Progenitor cell of endocrine pancreas (in vitro differentiated cells): ENCODE measurements at regions not wholly inside any gene's neighbourhood (a gene's known extent, or its start where the extent isn't known, plus 50 kb on each side); places are given as distances from the start of the nearest gene placed in this dataset.

Source experiments
- DNase-seq: peaks from one replicate; pipeline ENCODE4 v3.0.0; 2021; ENCODE audit warnings: low spot score; ENCODE audit not compliant: unreplicated experiment
- H3K27ac Mint-ChIP-seq: 2 replicates; pipeline ENCODE4 v1.8.0; 2021; ENCODE audit warnings: mild to moderate bottlenecking, moderate library complexity, mixed read lengths
- H3K27me3 Mint-ChIP-seq: 2 replicates; pipeline ENCODE4 v1.8.0; 2021; ENCODE audit warnings: mixed read lengths
- H3K36me3 Mint-ChIP-seq: 2 replicates; pipeline ENCODE4 v1.8.0; 2022; ENCODE audit warnings: mixed read lengths; ENCODE audit not compliant: insufficient read depth
- H3K4me1 Mint-ChIP-seq: 2 replicates; pipeline ENCODE4 v1.8.0; 2021; ENCODE audit warnings: low read depth, mixed read lengths
- H3K4me3 Mint-ChIP-seq: 2 replicates; pipeline ENCODE4 v1.8.0; 2021; ENCODE audit warnings: low read depth, mild to moderate bottlenecking, moderate library complexity, mixed read lengths
- H3K9me3 Mint-ChIP-seq: 2 replicates; pipeline ENCODE4 v1.8.0; 2021; ENCODE audit warnings: low read depth, mixed read lengths
- CTCF ChIP-seq: fragments of 200-600 bp; sonication (generic); IDR thresholded peaks from one replicate; pipeline ENCODE4 v1.5.0; 2021; ENCODE audit warnings: antibody characterized with exemption, mild to moderate bottlenecking; ENCODE audit not compliant: unreplicated experiment

- H3K27me3 Mint-ChIP-seq: no peaks in the 10 kb centered on the region
- peaks cover 3% of the 10 kb centered on the region for H3K9me3 Mint-ChIP-seq
- no peak for TF ChIP-seq CTCF
- no peak overlapping the region for H3K4me3 Mint-ChIP-seq
- no peaks in the 10 kb centered on the region for H3K36me3 Mint-ChIP-seq
- no peak for DNase-seq
- peaks cover 8% of the 10 kb centered on the region for H3K4me1 Mint-ChIP-seq
- no peak overlapping the region for H3K27ac Mint-ChIP-seq
Observed at GRCh38 chr4:58451707-58452106, 1341.5 kb upstream of the IGFBP7 start.

GRCh38 chr4:58435871-58436270 is 1325.7 kb upstream of the IGFBP7 start:
- Mint-ChIP-seq H3K27ac (no peak overlapping the region), H3K36me3 (peaks cover 12% of the 10 kb centered on the region), H3K4me1 (peaks cover 6% of the 10 kb centered on the region), H3K27me3 (peaks cover 5% of the 10 kb centered on the region), H3K9me3 (peaks cover 31% of the 10 kb centered on the region), H3K4me3 (no peak overlapping the region)
- no peak for TF ChIP-seq CTCF
- DNase-seq: no peak

GRCh38 chr4:58413849-58414248 is 1303.7 kb upstream of the IGFBP7 start:
- Mint-ChIP-seq H3K27me3 (no peaks in the 10 kb centered on the region), H3K4me1 (peaks cover 2% of the 10 kb centered on the region), H3K4me3 (no peak overlapping the region), H3K27ac (no peak overlapping the region), H3K9me3 (no peaks in the 10 kb centered on the region), H3K36me3 (no peaks in the 10 kb centered on the region)
- DNase-seq: no peak
- TF ChIP-seq CTCF: no peak

GRCh38 chr4:58411904-58412303 is 1301.7 kb upstream of the IGFBP7 start:
- no peaks in the 10 kb centered on the region for H3K9me3 Mint-ChIP-seq
- no peak overlapping the region for H3K27ac Mint-ChIP-seq
- no peaks in the 10 kb centered on the region for H3K27me3 Mint-ChIP-seq
- peaks cover 2% of the 10 kb centered on the region for H3K4me1 Mint-ChIP-seq
- no peak for DNase-seq
- no peak for TF ChIP-seq CTCF
- H3K4me3 Mint-ChIP-seq: no peak overlapping the region
- H3K36me3 Mint-ChIP-seq: no peaks in the 10 kb centered on the region

- Mint-ChIP-seq H3K4me1 (no peaks in the 10 kb centered on the region), H3K27ac (no peak overlapping the region), H3K27me3 (no peaks in the 10 kb centered on the region), H3K36me3 (peaks cover 2% of the 10 kb centered on the region), H3K9me3 (peaks cover 11% of the 10 kb centered on the region), H3K4me3 (no peak overlapping the region)
- TF ChIP-seq CTCF: no peak
- no peak for DNase-seq
Observed at GRCh38 chr4:58406762-58407161, 1296.6 kb upstream of the IGFBP7 start.
